HG03095 (cell line): ENCODE measurements at regions not wholly inside any gene's neighbourhood (a gene's known extent, or its start where the extent isn't known, plus 50 kb on each side); places are given as distances from the start of the nearest gene placed in this dataset.
"Not testable (repeated sequence)": the region's sequence is repeated elsewhere in the genome, so short reads cannot be mapped to it uniquely, and the experiment has no call there.

Experiments
- ATAC-seq: cut with Tn5 transposase; IDR thresholded peaks from one replicate; pipeline ENCODE4 v1.9.1; 2021; ENCODE audit warnings: moderate library complexity; ENCODE audit not compliant: unreplicated experiment

DNA sequence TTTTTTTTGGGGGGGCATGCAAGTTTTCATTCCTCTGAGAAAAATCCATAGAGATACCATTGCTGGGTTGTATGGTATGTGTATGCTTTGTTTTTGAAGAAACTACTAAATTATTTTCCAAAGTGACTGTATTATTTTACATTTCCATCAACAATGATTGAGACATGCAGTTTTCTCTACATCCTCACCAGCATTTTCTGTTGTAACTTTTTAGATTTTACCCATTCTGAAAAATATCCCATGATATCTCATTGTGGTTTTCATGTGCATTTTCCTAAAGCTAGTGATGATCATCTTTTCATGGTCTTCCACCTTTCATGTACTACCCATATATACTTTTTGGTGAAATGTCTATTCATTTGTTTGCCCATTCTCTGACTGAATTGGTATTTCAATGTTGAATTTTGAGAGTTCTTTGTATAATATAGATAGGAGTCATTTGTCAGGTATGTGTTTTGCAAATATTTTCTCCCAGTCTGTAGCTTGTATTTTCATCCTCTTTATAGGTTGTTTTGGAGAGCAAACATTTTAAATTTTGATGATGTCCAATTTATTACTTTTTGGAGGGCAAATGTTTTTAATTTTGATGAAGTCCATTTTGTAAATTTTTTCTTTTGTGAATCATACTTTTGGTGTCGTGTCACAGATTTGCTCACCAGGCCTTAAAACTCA is 827.5 kb upstream of the CITED2 start:
- ATAC-seq, result no peak

DNA sequence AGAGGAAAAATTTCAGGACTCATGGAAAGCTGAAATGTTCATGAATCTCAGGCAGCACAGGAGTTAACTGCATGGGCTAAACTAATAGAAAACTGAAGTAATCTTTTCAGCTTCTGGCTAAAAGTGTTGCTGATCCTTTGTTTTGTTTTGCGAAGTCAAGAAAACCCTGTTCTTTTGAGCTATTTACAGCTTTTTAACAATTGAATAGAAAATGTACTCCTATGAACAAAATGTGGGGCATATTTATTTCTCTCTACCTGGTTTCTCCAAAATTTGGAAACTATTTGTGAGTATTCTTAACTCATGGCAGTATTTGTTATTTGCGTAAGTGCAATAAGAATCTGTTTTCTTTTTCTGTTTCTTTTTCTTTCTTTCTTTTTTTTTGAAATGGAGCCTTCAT is 818.8 kb upstream of the CITED2 start:
- no peak for ATAC-seq

DNA sequence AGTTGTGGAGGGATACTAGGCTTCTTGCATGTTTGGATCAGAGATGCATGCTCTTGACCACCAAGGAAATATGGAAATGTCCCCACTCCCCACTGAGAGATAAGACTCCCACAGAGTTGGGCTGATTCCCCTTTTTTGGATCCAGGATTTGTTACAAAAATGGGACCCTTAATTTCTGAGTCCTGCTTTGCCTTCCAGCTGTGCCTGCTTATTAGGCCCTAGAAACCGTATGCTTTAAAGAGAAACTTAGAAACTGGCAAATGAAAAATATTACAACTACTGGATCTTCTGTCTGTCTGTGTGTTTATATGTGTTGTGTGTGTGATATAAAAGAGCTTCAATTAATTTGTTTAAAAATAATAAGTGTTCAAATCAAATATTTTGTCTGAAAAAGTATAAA is 817.6 kb upstream of the CITED2 start:
- no peak for ATAC-seq

DNA sequence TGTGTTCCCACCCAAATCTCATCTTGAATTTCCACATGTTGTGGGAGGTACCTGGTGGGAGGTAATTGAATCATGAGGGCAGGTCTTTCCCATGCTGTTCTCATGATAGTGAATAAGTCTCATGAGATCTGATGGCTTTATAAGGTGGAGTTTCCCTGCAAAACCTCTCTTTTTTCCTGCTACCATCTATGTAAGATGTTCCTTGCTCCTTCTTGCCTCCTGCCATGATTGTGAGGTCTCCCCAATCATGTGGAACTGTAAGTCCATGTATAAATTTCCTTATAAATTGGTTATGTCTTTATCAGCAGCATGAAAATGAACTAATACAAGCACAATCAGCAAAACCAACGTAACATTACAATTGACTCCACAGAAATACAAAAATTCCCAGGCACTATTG is 814.8 kb upstream of the CITED2 start:
- ATAC-seq, result not testable (repeated sequence)

DNA sequence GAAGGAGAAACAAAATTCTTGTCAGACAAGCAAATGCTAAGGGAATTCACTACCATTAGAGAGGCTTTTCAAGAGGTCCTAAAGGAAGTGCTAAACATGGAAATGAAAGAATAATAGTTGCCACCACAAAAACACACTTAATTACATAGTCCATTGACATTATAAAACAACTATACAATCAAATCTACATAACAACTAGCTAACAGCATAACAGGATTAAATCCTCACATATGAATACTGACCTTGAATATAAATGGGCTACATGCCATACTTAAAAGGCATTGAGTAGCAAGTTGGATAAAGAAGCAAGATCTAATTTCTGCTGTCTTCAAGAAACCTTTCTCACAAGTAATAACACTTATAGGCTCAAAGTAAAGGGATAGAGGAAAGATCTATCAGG is 811.5 kb upstream of the CITED2 start:
- ATAC-seq, result no peak

DNA sequence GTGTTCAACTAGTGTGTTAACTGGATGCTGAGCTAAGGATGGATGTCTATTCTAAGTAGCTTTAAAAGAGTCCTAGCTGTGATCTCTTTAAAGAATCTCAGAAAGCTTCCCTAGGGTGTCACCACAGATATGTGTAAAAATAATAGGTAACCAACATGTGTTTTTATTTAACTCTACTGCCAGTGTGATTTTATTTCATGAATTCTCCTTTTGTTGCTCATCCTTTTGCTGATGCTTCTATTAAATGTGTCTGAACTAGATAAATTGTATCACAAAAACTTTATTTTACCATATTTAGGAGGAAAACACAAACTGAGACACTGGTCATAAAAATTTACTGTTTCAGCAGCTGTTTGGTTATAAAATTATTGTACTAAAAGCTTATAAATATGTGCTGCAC is 809.4 kb upstream of the CITED2 start:
- no peak for ATAC-seq

DNA sequence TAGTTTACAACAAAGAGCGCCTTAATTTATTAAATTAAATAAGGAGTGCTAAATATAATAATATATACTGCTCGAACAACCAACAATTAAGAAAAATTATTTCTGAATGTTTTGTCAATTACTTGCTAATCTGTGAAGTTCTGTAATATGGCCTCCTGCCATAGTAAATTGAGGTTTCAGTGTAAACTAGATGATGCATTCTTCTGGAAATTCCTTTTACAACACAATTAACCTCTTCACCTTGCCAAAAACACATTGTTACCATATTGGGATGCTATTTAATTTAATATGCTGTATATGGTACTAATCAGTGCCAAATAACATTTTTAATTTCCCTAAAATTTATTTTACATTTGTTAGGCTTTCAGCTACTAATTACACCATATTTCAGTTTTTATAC is 808.4 kb upstream of the CITED2 start:
- ATAC-seq, result no peak

DNA sequence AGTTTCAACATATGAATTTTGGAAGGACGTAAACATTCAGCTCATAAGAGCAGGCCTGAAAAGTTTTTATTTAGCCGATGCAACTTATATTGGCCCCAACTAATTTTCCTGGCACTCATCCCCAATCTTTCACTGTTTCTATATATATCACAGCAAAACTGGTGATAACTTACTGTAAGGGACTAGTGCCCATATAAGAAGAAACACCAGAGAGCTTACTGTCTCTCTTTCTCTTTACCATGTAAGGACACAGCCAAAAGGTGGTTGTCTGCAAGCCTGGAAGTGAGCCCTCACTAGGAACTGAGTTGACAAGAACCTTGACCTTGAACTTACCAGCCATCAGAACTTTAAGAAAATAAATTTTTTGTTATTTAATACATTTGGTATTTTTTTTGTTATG is 807.4 kb upstream of the CITED2 start:
- ATAC-seq, result no peak

DNA sequence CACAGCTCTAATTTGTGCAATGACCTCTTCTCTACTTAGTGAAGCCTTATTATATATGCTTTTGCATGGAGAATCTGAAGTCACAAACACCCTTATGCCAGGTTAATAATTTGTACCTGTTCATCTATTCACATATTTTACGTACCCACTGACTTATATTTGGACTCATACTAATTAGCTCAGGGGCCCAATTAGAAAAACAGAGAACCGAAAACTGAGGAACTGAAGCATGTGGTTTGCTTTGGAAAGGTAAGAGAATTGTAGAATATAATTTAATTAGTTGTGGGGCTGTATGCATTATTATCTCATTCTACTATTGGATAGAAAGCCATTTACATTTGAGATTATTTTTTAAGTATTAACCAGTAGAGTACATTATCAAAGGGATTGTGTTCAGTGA is 805.9 kb upstream of the CITED2 start:
- no peak for ATAC-seq

DNA sequence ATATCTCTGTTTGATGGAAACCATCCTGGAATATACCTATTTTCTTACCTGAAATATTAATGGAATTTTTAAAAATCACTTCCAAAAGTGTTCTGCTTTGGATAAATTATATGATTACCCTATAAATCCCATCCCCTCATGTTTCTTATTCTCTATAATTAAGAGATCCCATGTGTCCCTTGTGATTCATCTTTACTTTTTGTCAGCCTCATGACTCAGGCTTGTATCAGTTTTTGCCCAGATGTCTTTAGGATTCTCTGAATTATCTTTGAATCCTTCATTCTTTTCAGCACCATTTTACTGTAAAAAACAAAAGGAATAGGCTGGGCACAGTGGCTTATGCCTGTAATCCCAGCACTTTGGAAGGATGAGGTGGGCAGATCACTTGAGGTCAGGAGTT is 804.5 kb upstream of the CITED2 start:
- ATAC-seq, result no peak

DNA sequence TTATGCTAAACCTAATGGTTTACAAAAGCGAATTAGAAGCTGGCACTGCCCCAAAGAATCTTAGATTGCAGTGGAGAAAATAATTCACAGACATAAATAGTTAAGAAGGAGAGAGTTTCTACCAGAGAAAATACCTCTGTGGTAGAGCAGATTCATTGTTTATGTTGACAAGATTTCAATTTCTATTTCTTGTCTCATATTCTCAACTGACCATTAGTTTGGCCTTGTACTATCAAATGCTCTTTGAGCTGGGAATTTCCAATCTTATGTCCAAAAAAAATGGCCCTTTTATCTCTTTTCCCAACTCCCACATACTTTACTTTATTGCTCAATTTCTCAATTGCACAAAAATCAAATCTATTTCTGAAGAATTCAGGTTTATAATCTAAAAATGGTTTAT is 804.1 kb upstream of the CITED2 start:
- ATAC-seq, result no peak

DNA sequence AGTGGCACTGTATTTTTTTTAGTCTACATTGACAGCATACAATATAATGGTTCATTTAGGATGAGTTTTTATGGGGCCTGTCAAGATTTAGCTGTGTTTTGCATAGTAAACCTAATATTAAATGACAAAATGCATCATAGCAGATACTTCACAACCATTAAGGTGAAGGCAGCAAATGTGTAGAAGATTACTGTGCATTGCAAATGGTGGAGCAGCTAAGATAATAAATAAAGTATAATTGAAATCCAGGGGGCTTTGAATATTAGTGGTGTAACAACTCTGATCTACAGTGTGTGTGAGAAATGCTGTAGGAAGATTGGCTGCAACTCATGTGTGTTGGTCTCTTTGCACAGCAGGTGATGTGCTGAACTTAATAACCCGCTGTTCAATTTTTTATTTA is 801.9 kb upstream of the CITED2 start:
- ATAC-seq, result no peak

DNA sequence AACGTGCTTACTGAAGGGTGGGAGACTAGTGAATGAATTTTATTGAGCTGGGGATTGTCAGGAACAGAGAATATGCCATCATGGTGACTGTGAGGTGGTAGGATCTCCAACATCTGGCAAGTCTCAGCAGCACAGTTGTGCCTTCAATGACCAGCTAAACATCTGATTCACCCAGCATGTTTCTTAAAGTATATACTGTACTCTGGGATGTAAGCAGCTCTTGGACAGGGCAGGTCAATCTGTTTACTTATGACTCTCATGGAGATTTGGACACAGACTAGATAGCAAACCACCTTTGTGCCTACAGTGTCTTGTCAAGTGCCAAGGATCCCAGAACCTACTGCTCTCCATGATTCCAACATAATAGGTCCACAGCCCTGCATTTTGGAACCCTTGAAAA is 801.0 kb upstream of the CITED2 start:
- no peak for ATAC-seq

DNA sequence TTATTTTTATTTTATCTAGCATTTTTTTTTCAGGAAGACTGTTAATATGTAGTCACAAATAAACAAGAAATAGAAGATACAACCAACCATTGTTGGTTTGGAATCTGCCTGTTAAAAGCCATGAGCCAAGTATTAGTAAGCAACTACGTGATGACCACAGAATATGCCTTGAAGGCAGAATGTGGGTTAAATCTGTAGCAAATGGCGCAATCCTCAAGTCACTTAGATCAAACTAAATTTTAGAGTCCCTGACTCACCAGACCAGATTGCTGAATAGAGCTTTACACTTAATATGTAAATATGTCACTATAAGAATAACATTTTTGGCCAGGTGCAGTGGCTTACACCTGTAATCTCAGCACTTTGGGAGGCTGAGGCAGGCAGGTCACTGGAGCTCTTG is 800.1 kb upstream of the CITED2 start:
- no peak for ATAC-seq

DNA sequence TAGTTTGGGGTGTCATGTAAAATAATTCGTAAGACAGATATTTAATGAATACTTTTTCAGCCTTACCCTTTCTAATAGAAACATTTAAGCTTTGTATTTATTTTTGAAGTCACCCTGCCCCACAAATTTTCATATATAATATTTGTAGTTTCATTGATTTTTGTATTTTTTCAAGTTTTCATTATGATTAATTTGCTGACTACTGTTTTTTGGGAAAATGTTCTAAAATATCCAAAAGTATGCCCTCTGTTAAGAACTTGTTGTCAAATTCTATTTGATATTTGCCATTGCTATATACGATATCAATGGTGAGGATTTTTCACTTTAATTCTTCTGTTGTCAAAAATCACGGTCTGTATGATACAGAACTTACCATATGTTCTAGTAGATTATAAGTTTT is 793.9 kb upstream of the CITED2 start:
- no peak for ATAC-seq

DNA sequence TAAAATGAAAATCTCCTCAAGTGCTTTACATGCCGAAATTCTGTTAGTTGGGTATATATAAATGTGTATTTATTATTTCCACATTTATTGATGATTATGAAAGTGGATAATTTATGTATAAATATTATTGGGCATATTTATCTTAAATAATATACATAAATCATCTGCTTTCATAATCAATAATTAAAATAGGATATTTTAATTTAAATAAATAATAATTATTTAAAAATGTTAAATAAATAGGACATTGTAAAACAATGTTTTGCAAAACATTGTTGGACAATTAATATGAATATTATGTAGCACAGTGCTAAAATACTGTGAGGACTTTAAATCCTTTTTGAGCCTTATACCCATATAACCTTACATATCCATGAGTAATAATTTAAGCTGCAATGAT is 786.5 kb upstream of the CITED2 start:
- ATAC-seq, result no peak

DNA sequence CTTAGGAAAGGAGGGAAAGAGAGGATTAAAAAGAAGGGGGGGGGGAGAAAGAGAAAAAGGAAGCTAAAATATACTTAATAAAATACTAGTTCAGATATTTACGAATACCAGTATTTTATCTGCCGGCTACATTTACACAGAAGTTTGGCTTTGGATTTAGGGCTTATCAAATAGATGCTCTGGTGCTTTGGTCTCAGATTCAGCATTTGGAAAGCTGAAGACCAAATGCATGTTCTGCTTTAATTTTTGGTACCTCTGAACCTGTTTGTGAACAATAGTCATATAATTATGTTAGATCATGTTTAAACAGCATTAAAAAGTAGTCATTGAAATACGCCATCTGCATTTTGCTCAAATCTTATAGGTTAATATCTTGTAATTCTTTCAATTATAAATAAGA is 786.0 kb upstream of the CITED2 start:
- ATAC-seq, result no peak

DNA sequence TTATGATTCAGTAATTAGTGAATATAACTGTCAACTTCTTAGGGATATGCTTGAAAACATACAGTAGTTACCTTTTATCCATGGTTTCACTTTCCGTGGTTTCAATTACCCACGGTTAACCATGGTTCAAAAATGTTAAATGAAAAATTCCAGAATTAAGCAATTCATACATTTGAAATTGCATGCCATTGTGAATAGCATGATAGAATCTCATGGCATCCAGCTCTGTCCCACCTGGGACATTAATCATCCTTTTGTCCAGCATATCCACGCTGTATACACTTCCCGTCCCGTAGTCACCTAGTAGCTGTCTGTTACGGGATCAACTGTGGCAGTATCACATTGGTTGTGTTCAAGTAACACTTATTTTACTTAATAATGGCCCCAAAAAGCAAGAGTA is 781.7 kb upstream of the CITED2 start:
- ATAC-seq, result no peak

DNA sequence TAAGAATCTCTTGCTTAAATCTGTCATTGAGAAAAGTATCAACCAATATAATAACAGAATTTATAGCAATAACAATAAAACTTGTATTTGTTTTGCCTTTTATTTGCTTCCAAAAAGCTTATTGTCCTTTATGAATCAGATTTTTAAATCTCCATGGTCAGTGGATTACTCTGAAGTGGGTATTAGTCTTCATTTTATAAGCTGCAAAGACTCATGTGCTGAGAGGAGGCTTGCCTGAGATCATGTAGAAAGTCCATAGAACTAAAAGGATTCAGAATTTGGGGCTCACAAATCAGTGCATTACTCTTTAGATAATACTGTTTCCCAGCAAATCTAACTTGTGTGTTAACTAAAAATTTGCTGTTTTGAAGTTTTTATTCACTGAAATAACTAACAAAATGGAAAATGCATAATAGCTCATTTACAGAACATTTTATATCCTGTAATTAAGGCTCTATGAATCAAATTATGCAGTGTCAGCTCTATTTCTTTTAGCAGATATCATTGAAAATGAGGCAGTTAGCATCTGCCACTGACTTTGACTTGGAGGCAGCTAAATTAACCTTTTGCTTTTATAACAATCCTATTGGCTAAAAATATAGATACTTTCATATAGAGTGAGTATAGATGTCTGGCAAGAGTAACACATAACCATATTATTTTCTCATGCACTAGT is 781.1 kb upstream of the CITED2 start:
- ATAC-seq, result no peak

DNA sequence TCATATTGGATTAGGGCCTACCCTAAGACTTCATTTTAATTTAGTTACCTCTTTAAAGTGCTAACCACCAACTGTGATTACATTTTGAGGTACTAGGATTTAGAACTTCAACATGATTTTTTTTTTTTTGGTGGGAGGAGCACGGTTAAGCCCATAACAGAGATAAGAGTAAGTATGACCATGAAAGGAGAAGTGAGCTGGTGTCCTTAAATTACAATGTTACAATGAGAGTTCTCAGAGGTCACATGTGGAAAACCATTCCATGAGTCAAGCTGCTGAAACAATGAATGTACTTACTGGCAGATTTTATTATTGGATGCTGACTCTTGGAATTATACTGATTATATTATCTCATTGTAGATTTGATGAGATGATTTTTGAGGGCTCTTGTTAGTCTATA is 779.3 kb upstream of the CITED2 start:
- no peak for ATAC-seq

DNA sequence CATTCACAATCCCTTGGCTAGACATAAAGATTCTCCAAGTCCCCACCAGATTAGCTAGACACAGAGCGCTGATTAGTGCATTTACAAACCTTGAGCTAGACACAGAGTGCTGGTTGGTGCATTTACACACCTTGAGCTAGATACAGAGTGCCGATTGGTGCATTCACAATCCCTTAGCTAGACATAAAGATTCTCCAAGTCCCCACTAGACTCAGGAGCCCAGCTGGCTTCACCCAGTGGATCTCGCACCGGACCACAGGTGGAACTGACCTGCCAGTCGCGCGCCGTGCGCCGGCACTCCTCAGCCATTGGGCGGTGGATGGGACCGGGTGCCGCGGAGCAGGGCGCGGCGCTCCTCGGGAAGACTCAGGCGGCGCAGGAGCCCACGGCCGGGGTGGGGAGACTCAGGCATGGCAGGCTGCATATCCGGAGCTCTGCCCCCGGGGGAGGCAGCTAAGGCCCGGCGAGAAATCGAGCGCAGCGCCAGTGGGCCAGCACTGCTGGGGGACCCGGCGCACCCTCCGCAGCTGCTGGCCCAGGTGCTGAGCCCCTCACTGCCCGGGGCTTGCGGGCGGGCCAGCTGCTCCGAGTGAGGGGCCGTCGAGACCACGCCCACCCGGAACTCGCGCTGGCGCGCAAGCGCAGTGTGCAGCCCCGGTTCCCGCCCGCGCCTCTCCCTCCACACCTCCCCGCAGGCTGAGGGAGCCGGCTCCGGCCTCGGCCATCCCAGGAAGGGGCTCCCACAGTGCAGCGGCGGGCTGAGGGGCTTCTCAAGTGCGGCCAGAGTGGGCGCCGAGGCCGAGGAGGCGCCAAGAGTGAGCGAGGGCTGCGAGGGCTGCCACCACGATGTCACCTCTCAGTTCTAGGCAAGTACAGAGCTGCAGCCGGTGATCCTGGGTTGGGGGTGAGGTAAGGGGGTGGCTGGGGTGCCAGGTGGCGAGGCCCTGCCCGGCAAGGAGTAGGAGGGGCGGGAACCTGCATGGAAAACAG is 773.7 kb upstream of the CITED2 start:
- not testable (repeated sequence) for ATAC-seq

DNA sequence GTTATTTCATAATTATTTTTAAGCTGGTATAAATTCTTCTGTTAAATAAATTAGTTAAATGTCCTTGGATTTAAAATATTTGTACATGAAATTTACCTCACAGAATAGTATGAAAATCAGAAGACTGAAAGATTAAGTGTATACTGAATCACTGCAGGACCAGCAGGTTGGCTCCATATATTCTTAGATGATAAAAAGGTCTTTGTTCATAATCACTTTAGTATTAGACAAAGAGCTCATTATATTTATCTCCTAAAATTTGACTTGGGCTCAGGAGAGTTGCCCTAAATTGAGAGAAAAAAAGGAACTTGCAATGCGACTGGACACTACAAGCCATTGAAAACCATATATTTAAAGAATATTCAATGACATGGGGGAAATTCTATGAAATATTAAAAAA is 766.4 kb upstream of the CITED2 start:
- ATAC-seq, result no peak
